Limb (tissue), 2 donors: ENCODE measurements at regions not wholly inside any gene's neighbourhood (a gene's known extent, or its start where the extent isn't known, plus 50 kb on each side); places are given as distances from the start of the nearest gene placed in this dataset.
"Not testable (repeated sequence)": the region's sequence is repeated elsewhere in the genome, so short reads cannot be mapped to it uniquely, and the experiment has no call there.

Source experiments
- DNase-seq, 2 donors: peaks; one replicate each; pipeline ENCODE4 v3.0.0-alpha.2; 2016; ENCODE audit errors: extremely low spot score in 2 of 2

DNA sequence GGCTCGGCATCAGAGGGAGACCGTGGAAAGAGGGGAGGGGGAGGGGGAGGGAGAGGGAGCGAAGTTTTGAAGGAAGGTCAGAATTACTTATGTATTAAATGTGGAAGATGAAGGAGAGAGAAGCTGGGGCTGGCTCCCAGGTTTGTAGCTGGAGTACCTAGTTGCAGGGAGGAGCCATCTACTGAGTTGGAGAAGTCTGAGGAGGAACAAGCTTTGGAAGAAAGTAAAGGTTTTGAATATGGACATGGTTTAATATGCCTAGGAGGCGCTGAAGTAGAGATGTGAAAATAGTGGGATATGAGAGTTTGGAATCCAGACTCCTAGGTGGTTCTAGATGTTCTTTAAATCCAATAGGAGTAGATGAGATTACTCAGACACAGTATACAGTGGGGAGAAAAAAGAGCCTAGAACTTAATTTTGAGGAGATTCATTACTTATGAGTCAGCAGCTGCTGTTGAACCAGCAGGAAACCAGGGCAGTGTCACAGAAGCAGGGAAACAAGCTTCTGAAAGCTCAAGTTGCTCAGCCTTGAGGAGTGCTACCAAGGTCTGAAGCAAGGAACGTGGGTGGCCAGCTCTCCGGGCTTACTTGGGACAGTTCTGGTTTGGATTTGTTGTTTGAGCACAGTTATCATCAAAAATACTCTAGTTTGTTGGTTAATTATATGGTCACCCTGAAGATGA, 149.3 kb downstream of the UTRN start:
- no peak for DNase-seq

GRCh38 chr6:144435602-144436426, 150.7 kb downstream of the UTRN start:
- DNase-seq, result no peak

DNA sequence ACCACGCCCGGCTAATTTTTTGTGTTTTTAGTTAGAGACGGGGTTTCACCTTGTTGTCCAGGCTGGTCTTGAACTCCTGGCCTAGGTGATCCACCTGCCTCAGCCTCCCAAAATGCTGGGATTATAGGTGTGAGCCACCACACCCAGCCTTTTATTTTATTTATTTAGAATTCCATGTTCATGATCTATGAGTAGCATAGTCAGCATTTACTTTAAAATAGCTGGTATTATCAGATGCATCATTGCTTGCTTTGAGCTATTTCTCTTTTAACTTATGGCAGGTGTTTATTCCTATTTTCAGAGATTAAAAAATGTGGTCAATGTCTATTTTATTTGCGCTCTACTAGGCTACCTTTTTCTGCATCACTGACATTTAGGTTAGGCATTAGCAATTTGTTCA, 152.0 kb downstream of the UTRN start:
- no peak for DNase-seq

- DNase-seq, result no peak
Measured at GRCh38 chr6:144438103-144438502, 153.0 kb downstream of the UTRN start.

DNA sequence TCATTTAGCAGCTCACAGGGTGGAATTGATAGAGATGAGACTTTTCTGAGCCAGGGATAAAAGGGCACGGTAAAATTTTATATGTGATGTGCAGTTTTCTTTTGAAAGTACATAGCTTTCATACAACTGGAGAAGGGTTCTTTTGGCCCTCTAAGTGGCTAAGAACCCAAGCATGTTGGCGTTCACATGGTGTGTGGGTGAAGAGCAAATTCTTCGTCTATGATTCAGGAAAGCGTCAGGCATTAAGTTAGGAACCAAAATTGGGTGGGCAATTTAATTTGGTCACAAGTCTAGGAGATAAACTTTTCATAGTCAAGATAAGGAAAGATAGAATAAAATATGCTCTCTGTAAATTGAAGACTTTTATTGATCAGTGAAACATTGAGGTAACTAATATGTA, 153.9 kb downstream of the UTRN start:
- no peak for DNase-seq

- DNase-seq, result not testable (repeated sequence)
Measured at GRCh38 chr6:144441801-144442200, 156.7 kb downstream of the UTRN start.

- no peak for DNase-seq
Measured at GRCh38 chr6:144443157-144443556, 158.0 kb downstream of the UTRN start.

- no peak for DNase-seq
Measured at GRCh38 chr6:144447472-144447871, 162.3 kb downstream of the UTRN start.

DNA sequence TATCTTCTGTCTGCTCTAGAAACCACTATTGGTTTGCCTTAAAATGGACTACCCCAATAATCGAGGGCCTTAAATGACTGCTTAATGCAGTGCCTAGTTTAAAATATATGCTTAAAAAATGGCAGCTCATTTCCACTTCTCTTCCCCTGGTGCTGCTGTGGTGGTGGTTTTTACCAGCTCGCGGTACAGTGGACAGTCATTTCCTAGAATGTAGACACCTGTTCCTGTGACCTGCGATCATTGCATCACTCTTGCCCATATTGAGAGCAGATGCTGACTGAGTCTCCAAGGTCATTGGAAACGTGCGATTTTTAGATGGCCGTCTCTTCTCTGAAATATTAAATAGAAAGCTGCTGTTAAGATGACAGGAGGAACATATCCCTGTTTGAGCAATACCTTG, 164.1 kb downstream of the UTRN start:
- DNase-seq, result no peak

DNA sequence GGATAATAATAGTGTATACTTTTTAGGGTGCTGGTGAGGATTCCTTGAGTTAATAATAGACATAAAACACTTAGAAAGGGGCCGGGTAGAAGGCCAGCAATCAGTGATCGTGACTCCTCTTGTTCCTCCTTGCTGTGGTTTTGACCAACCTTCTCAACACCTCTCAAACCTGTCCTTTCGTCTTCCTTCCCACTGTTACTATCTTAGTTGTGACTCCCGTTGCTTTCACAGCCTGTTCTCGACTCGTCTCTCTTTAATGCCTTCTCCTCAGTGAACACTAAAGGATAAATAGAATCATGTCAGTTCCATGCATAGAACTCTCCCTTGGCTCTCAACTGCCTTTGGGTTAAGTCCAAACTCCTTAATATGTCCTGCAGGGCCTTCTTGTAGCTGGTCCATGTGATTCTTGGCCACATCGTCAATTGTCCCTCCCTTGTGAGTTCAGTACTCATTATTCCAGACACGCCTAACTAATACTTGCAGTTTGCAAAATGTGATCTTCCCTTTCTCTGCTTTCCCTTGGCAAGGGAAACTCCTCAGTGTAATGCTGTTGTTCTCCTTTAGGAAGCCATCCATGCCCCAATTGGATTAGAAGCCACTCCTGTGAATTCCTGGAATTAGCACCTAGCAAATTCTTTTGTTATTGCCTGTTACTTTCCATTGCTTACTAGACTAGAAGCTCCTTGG, 164.9 kb downstream of the UTRN start:
- peak in 1 of 2 donors; percentile 28 for DNase-seq

- no peak for DNase-seq
Measured at GRCh38 chr6:144460327-144461095, 175.4 kb downstream of the UTRN start.

- no peak for DNase-seq
Measured at GRCh38 chr6:144462058-144462457, 176.9 kb downstream of the UTRN start.

DNA sequence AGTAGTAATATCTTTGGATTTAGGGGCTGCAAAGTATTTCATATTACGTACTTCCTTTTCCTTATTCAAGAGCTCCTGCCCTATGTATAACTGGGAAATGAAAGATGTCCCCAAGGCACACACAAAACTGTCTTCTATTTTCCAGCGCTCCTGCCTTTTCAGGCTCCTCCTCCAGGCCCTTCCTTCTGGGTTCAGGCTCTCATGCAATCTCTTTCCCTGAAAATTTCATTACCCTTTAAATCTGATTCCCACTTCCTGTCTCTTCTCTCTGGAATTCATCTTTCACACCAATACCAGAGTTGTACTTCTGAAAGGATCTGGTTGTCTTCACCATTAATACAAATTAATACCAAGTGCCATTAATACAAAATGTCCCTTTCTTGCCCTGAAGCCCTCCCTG, 181.6 kb downstream of the UTRN start:
- no peak for DNase-seq

DNA sequence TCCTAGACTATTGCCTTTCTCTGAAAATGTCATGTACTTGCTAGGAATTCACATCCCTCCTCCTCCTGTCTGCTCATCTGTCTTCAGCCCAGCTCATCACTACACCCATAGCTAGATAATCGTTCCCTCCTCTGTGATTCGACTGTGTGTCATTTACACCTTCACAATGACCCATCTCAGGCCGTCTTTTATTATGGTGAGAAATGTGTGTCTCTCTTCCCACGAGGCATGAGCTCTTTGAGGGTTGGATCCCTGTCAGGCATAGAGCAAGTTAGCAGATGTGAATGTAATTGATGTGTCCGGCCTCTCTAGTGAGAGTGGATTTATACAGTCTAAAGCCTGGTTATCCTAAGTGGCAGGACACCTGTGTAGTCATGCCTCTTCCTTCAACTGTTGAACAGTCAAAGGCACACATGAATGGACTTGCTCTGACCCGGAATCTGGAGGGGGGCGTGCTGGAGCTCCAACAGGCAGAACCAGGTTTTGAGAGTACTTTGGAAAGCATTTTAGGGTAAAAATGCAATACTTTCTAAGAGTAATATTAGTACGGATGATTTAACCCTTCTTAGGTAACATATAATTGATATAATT, 182.1 kb downstream of the UTRN start:
- no peak for DNase-seq

- DNase-seq, result no peak
Measured at GRCh38 chr6:144467921-144468320, 182.8 kb downstream of the UTRN start.

DNA sequence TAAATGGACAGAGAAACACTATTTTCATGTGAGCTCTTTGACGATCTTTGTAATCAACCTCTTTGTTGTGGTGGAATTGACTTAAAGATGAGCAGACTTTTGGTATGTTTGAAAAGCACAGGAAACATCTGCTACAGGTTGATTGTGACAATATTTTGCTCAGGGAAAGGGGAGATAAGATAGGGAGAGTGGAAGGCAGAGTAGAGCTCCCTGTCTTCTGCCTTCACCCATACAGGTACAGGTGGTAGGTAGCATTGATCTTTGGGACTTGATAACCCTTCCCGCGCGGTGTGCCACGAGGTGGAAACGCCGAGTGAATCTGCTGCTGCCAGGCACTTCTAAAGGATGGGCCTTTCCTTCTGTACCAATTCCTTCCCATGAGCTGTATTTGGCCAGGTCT, 183.6 kb downstream of the UTRN start:
- no peak for DNase-seq

DNA sequence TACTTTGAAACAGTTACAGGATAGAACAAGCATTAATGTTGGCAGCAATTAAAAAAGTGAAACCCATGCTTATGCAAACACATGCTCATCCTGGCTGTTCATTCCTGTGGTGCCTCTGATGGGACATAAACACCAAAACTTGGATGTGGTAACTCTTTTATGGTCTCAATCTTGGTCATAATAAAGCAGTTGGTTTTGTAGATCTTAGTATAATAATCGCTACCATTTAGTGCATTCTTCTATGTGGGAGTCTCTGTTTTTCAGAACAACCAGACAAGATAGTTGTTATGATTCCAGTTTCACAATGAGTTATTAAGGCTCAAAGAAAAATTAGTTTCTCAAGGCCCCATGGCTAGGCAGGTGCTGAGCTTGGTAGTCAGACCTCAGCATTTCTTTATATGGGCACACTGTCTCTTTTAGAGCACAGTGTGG, 184.0 kb downstream of the UTRN start:
- no peak for DNase-seq

DNA sequence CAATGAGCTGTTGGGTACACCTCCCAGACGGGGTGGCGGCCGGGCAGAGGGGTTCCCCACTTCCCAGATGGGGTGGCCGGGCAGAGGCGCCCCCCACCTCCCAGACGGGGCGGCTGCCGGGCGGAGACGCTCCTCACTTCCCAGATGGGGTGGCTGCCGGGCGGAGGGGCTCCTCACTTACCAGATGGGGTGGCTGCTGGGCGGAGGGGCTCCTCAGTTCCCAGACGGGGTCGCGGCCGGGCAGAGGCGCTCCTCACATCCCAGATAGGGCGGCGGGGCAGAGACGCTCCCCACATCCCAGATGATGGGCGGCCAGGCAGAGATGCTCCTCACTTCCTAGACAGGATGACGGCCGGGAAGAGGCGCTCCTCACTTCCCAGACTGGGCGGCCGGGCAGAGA, 185.1 kb downstream of the UTRN start:
- DNase-seq, result not testable (repeated sequence)

GRCh38 chr6:144471986-144472385, 186.9 kb downstream of the UTRN start:
- DNase-seq, result no peak

DNA sequence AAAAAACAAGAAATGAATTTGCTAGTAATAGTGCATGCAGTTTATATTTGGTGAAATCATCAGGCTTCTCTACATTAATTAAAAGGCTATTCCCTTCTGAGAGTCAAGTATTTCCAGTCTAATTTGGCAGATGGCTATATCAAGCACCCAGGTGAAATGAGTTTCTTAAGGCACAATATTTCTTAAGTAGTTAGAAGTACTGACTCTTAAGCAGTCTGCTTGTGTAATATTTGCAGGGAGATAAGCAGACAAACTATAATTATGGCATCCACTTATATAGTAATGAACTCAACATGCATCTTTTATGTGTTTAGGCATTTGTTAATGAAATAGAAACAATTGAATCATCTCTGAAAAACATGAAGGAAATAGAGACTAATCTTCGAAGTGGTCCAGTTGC, 189.2 kb downstream of the UTRN start:
- no peak for DNase-seq

GRCh38 chr6:144474904-144475303, 189.8 kb downstream of the UTRN start:
- no peak for DNase-seq
